IPS DF 4.7 (cell line): ENCODE measurements at regions not wholly inside any gene's neighbourhood (a gene's known extent, or its start where the extent isn't known, plus 50 kb on each side); places are given as distances from the start of the nearest gene placed in this dataset.
A peak's percentile ranks its signal among the peaks of the same experiment; 100 is the strongest.

ENCODE experiments used
- DNase-seq: peaks from one replicate; pipeline ENCODE4 v3.0.0-alpha.2; 2013; ENCODE audit warnings: low spot score; ENCODE audit errors: extremely low read depth

DNA sequence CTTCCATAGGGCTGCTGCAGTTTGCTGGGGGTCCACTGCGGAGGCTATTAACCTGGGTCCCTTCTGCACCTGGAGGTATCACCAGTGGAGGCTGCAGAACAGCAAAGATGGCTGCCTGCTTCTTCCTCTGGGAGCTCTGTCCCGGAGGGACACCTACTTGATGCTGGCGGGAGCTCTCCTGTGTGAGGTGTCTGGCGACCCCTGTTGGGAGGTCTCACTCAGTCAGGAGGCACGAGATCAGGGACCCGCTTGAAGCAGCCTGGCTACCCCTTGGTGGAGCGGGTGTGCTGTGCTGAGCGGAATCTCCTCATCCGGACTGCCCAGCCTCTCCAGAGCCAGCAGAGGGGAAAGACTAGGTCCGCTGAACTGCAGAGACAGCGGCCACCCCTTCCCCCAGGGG lies 56.0 kb upstream of the CTXND1 start:
- peak; percentile 56 for DNase-seq

DNA sequence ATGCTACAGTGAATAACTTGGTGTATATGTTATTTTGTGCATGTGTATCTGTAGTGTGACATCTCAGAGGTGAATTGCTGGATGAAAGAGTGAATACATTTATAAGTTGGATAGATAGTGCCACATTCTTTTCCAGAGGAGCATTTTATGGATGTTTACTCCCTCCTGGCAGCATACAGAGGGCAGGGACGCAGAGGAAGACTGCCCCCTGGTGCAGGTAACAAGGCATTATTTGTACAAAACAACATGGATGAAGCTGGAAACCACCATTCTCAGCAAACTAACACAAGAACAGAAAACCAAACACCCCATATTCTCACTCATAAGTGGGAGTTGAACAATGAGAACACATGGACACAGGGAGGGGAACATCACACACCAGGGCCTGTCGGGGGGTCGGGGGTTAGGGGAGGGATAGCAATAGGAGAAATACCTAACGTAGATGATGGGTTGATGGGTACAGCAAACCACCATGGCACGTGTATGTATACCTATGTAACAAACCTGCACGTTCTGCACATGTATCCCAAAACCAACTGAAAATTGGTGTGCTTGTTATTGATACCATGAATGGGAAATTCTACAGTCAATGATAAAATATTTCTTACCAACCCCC lies 57.9 kb upstream of the CTXND1 start:
- DNase-seq: no peak

DNA sequence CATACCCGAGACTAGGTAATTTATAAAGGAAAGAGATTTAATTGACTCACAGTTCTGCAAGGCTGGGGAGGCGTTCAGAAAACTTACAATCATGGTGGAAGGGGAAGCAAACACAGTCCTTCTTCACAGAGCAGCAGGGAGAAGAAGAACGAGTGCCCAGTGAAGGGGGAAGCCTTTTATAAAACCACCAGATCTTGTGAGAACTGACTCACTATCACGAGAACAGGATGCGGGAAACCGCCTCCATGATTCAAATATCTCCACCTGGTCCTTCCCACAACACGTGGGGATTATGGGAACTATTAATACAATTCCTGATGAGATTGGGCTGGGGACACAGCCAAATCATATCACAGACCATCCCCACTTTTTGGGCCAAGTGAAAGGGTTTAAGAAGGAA lies 58.8 kb upstream of the CTXND1 start:
- no peak for DNase-seq

DNA sequence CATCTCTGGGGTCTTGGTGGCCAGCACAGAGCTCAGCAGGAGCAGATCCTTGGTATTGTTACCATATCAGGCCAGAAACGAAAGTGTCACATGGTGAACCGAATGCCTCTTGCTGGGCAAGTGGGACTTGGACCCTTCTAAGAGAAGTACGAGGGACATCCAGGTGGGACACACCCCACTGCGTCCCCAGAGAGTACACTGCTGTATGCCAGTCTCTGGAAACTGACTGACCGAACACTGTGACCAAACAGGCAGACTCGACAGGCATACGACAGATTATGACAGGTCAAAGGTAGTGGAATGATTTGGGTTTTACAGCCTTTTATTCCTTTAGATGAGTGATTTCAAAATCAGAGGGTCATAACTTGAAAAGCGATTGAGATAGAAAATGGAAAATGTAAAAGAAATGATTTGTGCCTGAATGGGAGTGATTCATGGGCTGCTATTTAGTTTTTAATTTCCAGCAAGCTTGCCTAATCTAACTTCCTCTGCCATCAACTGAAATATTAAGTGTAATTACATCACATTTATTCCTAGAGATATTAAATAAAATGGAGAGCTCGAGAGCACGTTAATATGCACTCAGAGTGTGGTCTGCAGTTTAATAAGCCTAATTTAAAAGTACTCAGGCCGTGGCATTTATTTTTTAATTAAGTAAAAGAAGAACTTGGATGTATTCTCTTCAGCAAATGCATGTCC lies 63.4 kb upstream of the CTXND1 start:
- DNase-seq: no peak

DNA sequence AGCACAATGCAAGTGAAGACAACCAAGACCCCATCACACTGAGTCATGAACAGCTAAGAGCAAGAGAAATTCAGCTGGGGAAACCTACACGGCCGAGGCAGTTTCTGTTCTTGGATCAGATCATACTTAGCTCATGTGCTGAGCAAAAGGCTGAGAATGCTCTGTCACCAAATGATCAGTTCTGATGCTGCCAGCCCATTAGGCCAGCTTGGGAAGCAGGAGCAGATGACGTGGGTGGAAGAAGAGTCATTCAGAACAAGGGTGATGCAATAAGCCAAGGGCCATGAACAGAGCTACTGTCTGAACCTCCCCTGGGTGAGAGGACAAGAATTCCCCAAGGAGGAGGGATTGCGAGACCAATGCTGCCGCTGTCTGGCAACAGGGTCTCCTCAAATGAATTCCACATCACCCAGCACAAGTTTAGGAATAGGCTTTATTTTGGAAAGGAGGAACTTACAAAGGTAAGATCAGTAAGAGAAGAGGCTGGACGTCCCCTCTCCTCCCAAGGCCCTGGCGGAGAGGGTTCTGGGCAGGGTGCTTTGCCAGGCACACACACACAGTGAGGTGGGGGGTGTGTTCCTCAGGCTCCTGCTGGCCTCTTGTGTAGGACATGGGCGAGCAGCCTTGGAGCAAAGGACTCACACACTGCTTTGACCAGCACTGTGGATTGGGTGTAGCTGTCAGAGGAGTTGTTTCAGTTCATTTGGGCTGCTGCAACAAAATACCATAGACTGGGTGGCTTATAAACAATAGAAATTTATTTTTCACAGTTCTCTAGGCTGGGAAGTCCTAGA lies 65.6 kb upstream of the CTXND1 start:
- DNase-seq: no peak

DNA sequence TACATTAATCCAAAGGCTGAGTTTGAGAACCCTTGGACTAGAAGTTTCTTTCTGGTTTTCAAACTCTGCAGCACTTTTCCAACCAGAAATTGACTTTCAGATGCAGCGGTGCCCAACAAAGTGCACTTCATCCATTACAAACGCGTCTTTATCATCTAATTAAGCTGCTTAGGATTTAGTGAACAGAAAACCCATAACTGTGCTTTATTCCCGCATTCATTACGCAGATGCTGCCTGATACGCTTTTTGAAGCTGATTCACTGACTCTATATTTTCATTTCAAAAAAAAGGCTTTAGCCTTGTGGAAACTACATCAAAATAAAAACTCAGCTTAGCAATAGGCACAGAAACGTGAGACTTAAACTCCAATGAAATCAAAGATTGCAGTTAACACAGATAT lies 69.8 kb upstream of the CTXND1 start:
- no peak for DNase-seq

DNA sequence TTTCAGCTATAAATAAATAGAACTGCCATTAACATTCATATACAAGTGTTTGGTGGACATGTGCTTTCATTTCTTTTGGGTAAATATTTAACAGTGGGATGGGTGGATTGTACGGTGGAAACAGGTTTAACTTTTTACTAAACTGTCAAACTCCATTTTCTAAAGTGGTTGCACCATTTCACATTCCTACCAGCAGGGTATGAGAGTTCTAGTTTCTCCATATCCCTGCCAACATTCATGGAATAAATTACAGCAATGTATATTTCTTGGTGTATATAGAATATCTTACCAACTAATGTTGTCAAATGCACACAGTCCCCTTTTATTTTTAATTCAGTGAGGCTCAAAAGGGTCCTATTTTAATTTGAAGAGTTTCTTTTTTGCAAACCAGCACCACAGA lies 71.3 kb upstream of the CTXND1 start:
- DNase-seq: no peak

DNA sequence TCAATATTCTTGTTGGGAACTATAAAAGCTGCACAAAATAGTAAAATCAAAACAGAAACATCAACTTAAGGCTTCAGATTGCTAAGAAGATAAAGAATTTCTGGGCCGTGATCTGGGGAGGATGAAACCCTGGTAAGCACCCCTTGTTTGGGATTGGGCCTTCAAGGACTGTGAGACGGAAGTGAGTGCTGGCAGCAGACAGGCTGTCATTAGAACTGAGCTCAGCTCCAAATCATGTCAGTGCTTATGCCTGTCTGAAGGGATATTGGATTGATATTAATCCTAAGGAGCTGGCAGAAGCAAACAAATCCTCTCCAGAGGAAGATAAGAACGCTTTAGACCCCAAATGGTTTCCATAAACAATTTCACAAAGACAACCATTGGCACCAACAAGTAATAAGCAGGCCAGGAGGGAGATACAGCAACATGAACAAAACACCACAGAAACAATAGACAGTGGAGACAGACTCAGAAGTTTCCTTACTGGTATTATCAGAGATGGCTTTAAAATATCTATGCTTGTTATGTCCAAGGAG lies 72.6 kb upstream of the CTXND1 start:
- no peak for DNase-seq

DNA sequence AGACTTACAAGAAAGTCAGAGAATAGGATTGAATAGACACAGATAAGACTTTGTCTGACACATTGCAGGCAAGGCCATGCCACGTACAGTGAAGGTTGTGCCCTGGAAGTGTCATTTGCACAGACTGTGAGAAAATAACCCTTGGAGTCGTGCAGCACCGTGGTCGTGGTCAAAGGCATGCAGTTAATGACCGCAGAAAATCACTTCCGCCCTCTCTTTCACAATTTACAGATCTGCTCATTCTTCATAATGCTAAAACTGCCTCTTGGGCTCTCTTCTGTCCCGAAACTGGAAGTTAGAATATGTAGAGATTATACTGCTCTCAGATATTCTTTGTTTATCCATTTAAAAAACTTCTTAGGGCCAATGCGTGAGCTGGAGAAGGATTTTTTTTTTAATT lies 73.2 kb upstream of the CTXND1 start:
- DNase-seq: no peak

DNA sequence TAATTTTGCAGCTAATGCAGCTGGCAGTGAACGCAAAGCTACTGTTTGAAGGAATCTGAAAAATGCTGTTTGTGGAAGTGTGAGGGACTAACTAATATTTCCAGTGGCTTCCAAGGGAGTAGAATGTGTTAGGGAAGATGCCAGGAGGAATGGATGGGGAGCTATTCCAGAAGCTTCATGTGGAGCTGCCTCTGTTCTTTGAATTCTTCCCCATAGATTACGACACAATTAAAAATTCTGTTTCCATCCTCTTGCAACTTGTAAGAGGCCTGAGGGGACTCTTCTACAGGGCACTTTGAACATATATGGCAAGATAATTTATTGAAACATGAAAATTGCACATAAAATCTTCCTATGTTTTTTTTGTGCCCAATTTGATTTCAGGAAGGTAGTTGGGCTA lies 74.3 kb upstream of the CTXND1 start:
- DNase-seq: no peak

DNA sequence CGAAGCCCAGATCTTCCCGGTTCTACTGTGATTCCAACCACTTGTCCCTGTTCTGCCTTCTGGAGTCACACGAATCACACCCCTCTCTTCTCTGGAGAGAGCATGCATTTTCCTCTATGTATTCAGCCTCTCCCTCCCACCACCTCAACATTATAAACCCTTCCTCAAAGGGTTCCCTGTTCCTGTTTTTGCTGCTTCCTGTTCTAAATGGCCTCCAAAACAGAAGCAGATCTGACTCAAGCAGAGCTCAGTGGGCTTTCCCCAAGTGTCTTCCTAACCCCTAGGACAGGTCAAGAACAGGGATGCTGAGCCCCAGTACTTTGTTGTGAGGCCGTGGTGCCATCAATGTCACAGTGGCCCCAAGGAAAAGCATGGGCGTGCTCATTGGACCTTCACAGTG lies 75.7 kb upstream of the ARNT2 start:
- no peak for DNase-seq

DNA sequence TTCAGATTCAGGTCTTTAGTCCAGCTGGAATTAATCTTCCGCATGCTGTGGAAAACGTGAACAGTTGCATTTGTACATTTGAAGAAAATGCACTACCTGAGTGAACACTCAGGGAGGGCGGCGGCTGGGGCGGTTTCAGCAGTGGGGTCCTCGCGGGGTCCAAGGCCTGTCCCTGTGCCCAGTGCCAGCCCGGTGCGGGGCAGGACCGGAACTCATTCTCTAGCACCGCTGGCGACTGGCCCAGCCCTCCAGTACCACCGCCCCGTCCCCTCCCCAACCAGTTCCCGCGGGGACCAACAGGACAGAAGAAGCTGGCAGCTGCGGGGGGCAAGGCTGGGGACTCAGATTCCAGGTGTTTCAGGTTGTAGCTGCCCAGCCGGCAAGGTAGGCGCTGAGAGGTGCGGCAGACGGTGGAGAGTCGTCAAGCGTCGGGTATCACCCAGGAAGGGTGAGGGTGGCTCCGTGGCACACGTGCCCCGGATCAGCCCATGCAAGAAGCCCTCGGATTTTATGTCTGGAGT lies 72.2 kb upstream of the ARNT2 start:
- DNase-seq: no peak

DNA sequence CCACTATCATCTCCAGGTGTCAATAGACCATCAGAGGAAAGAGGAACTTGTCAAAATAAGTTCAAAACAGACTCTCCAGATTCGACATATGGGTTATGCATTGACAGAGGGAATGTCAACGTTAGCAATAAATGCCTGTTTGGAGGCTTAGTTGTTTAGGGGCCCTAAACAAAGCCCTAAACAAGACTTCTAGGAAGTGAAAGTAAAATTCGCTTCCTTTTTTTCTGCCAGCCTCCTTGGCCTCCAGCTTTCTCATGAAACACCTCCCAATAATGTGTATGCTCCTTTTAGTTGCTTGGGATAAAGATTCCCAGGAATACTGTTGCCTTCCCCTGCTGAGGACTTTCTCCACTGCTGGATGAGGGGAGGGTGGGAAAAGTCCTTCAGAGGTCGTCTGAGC lies 70.9 kb upstream of the ARNT2 start:
- DNase-seq: no peak

DNA sequence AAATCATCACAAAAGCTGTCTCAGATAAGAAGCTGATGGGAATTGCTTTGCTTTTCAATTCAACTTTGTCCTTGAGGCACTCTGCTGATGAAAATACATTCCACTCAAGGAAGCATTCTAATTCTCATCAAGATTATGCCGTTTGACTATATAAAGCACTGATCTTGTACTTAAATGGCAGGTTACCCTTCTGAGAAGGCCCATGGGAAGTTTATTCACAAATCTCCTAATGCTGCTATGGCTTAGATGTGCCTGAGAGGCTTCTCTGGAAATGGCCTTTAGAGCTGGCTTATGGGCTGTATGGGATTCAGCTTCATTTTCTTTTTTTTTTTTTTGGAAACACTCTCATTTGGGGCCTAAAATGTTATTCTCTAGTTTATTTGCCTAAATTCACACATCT lies 69.7 kb upstream of the ARNT2 start:
- no peak for DNase-seq

DNA sequence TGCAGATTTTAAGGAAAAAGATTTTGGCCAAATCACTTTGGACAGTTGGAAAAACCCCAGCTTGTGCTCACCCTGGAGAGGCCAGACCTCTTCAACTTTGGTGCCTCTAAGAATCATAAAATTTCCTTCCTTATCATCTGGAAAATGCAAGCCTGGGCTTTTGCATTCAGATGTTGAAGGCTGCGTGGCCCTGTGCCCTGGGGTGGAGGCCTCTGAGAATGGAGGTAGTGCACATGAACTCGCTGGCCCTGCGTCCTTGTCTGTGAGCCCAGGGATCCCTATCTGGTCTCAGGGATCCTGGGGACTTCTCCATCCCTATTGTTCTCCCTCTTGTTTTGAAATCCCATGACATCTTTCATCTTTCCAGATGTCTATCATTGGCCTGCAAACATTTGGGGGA lies 64.6 kb upstream of the ARNT2 start:
- no peak for DNase-seq

DNA sequence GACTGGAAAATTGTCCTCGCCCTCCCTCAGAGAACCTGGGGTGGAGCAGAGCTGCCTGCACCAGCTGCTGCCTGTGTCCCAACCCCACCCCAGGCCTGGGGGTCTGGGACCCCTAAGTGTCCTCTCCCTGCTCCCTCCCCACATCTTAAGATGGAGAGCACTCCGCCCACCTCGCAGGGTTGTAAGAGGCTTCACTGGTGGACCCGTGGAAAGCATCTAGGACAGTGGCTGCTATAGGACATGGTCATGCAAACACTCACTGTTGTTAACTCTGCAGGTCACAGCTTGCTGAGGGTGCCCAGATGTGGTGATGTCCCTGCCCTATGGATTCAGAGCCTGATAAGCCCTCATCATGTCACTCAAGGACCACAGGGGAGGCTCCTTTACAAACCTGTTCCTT lies 62.0 kb upstream of the ARNT2 start:
- DNase-seq: no peak

DNA sequence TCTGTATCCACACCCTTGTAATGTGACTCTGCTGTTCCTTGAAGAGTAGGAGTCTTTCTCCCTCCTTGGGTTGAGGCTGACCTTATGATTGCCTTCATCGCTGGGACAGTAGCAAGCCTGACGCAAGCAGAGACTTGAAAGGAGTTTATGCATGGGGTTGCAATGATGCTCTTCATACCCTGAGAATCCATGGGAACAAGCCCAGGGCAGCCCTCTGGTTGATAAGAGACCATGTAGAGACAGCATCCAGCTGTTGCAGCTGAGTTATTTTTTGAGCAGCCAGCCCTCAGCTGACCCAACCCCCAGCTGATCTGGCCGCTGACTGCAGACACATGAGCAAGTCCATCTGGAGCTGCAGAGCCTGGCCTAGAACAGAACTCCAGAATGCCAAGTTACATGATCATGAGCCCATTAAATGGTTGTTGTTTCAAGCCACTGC lies 60.6 kb upstream of the ARNT2 start:
- no peak for DNase-seq

DNA sequence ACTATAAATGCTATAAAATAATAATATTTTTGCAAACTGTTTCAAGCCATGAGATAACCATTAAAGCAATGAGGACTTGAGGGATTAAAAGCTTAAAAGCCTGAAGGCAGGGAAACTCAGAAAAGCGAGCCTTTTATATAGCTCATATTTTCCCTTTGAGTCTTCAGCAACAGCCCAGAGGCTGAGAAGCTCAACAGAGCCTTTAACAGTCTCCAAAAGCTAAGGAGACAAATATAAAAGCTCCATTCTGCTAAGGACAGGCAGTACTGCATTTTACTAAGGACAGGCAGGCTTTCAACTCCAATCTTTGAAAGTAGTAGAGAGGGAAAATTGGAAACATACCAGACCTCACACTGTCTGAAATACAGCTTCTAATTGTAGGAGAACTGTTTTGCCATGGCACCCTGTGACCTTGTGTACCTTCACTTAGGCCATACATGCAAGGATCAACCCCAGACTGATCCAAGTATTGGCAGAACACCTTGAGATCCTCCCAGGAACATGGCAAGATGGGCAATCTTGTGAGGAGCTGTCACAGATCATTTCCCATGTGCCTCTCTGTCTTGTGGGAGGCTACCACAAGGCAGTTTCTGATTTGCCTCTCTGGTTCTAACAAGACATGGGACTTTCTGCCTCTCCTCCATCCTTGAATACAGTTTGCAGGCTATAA lies 53.1 kb upstream of the ARNT2 start:
- DNase-seq: no peak
